ENCODE measurements at regions not wholly inside any gene's neighbourhood (a gene's known extent, or its start where the extent isn't known, plus 50 kb on each side); places are given as distances from the start of the nearest gene placed in this dataset.

GRCh38 chr2:60706021-60706420, 50.0 kb upstream of the PAPOLG start:
- TF ChIP-seq CTCF (IDR thresholded peaks at IDR 0.05; ENCODE audit: insufficient read depth, low read depth, low read length) (no peak), EZH2 (IDR thresholded peaks at IDR 0.05; ENCODE audit: insufficient read depth, low read length) (no peak)

Data from astrocyte (in vitro differentiated cells and primary cell).